Keratinocyte (primary cell): ENCODE measurements at regions not wholly inside any gene's neighbourhood (a gene's known extent, or its start where the extent isn't known, plus 50 kb on each side); places are given as distances from the start of the nearest gene placed in this dataset.

Experiments
- DNase-seq: peaks from one replicate; pipeline ENCODE4 v3.0.0-alpha.2; 2011; ENCODE audit warnings: low read depth, missing footprints, low spot score
- FAIRE-seq: peaks from 2 replicates; lab custom pipeline; 2011; peaks lifted over from hg19 to GRCh38; lab: Jason Lieb, UNC
- H2AFZ ChIP-seq: 2 replicates; pipeline ENCODE4 v1.6.0; 2012; ENCODE audit warnings: low read length, control low read depth, inconsistent platforms; ENCODE audit not compliant: control insufficient read depth
- H3K27ac ChIP-seq: 2 replicates; pipeline ENCODE4 v1.5.1; 2011; ENCODE audit warnings: low read length; ENCODE audit not compliant: control insufficient read depth, insufficient read depth
- H3K27me3 ChIP-seq: 3 replicates; pipeline ENCODE4 v1.6.0; 2011; ENCODE audit warnings: low read length; ENCODE audit not compliant: control insufficient read depth, insufficient read depth; ENCODE audit errors: extremely low read depth
- H3K36me3 ChIP-seq, 2 experiments: 2 replicates in 1 of 2; 3 replicates in 1 of 2; pipeline ENCODE4 v1.5.1; 2011; ENCODE audit warnings: low read length in 2 of 2, mild to moderate bottlenecking in 1 of 2; ENCODE audit not compliant: control insufficient read depth in 2 of 2, insufficient read depth in 2 of 2; ENCODE audit errors: extremely low read depth in 1 of 2
- H3K4me1 ChIP-seq: 3 replicates; pipeline ENCODE4 v1.5.1; 2011; ENCODE audit warnings: low read length; ENCODE audit not compliant: control insufficient read depth, insufficient read depth; ENCODE audit errors: extremely low read depth
- H3K4me2 ChIP-seq: 3 replicates; pipeline ENCODE4 v1.6.0; 2011; ENCODE audit warnings: low read depth, low read length; ENCODE audit not compliant: control insufficient read depth, insufficient read depth; ENCODE audit errors: extremely low read depth
- H3K4me3 ChIP-seq, 3 experiments: fragments of 200-600 bp in 1 of 3; sonication (generic) in 1 of 3; 2 replicates in 2 of 3; 3 replicates in 1 of 3; pipeline ENCODE4 v1.5.1; 2011 to 2016; ENCODE audit warnings: low read length in 3 of 3, mild to moderate bottlenecking in 3 of 3, control low read depth in 2 of 3, inconsistent platforms in 1 of 3, low read depth in 1 of 3, mixed read lengths in 1 of 3, mixed run types in 1 of 3, moderate library complexity in 1 of 3; ENCODE audit not compliant: control insufficient read depth in 2 of 3, insufficient read depth in 2 of 3; ENCODE audit errors: extremely low read depth in 1 of 3
- H3K79me2 ChIP-seq: 2 replicates; pipeline ENCODE4 v1.6.0; 2012; ENCODE audit warnings: low read length; ENCODE audit not compliant: control insufficient read depth, insufficient read depth
- H3K9ac ChIP-seq: 3 replicates; pipeline ENCODE4 v1.6.0; 2011; ENCODE audit warnings: low read length; ENCODE audit not compliant: control insufficient read depth, insufficient read depth; ENCODE audit errors: extremely low read depth
- H3K9me1 ChIP-seq: 3 replicates; pipeline ENCODE4 v1.6.0; 2011; ENCODE audit warnings: low read length; ENCODE audit not compliant: control insufficient read depth, insufficient read depth; ENCODE audit errors: extremely low read depth
- H3K9me3 ChIP-seq: 2 replicates; pipeline ENCODE4 v1.5.1; 2012; ENCODE audit warnings: low read depth, low read length; ENCODE audit not compliant: control insufficient read depth
- H4K20me1 ChIP-seq: 3 replicates; pipeline ENCODE4 v1.6.0; 2011; ENCODE audit warnings: low read length; ENCODE audit not compliant: control insufficient read depth, insufficient read depth; ENCODE audit errors: extremely low read depth
- EZH2 ChIP-seq: IDR thresholded peaks from one replicate; pipeline ENCODE4 v1.6.1; 2012; ENCODE audit warnings: inconsistent platforms, mild to moderate bottlenecking, low read length, moderate library complexity
- dilution Hi-C: fragments of 300-500 bp; cut with MboI; formaldehyde crosslinking; loops from one replicate; pipeline ENCODE4 v1.7.0; 2020; ENCODE audit warnings: low sequenced_read_pairs; ENCODE audit not compliant: extremely low pct_ligation_motif_present
- TF ChIP-seq, protein P1 (sequence below), 3 experiments: IDR thresholded peaks in 1 of 3; conservative IDR thresholded peaks in 1 of 3; optimal IDR thresholded peaks in 1 of 3; 2 replicates in 2 of 3; 3 replicates in 1 of 3; pipeline versions ENCODE3 to v1.5.1; 2011; ENCODE audit warnings: low read length in 3 of 3, mild to moderate bottlenecking in 3 of 3, moderate library complexity in 2 of 3, control low read depth in 1 of 3, inconsistent platforms in 1 of 3; ENCODE audit not compliant: insufficient read depth in 2 of 3; ENCODE audit errors: extremely low read depth in 1 of 3

DNA sequence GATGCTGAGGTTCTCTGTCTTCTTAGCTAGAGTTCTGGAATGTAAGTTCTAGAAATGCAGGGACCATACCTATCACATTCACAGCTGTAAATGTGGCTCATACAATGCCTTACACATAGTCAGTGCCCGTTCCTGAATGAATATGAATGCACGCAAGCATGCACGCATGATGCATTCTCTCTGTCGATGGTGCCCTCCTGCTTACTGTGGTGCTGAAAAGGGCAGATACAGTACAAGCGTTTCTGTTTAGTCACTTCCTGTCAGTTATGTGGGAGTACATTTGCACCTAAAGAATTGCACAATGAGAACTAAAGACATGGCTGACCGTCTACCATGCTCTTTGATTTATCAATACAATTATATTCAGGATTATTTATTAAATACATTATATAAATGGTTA is 152.2 kb upstream of the SOX4 start:
- H3K79me2 ChIP-seq = no peaks in the 10 kb centered on the region
- peak; percentile 23 for FAIRE-seq
- no peak overlapping the region for H3K4me2 ChIP-seq
- no peaks in the 10 kb centered on the region for H3K27me3 ChIP-seq
- H3K9me3 ChIP-seq = no peaks in the 10 kb centered on the region
- no peak overlapping the region for H3K4me3 ChIP-seq
- no peaks in the 10 kb centered on the region for H3K4me1 ChIP-seq
- no peak for DNase-seq
- no peak overlapping the region for H3K9ac ChIP-seq
- H3K27ac ChIP-seq = no peak overlapping the region
- no peak overlapping the region for H2AFZ ChIP-seq
- no peaks in the 10 kb centered on the region for H3K9me1 ChIP-seq
- TF ChIP-seq, protein P1, sequence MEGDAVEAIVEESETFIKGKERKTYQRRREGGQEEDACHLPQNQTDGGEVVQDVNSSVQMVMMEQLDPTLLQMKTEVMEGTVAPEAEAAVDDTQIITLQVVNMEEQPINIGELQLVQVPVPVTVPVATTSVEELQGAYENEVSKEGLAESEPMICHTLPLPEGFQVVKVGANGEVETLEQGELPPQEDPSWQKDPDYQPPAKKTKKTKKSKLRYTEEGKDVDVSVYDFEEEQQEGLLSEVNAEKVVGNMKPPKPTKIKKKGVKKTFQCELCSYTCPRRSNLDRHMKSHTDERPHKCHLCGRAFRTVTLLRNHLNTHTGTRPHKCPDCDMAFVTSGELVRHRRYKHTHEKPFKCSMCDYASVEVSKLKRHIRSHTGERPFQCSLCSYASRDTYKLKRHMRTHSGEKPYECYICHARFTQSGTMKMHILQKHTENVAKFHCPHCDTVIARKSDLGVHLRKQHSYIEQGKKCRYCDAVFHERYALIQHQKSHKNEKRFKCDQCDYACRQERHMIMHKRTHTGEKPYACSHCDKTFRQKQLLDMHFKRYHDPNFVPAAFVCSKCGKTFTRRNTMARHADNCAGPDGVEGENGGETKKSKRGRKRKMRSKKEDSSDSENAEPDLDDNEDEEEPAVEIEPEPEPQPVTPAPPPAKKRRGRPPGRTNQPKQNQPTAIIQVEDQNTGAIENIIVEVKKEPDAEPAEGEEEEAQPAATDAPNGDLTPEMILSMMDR (optimal IDR thresholded peaks at IDR 0.05 in 1 of 3, IDR thresholded peaks at IDR 0.05 in 1 of 3, conservative IDR thresholded peaks at IDR 0.05 in 1 of 3; ENCODE audit: extremely low read depth in 1 of 3, insufficient read depth in 2 of 3, low read length in 3 of 3) = no peak
- TF ChIP-seq EZH2 = no peak
- no peaks in the 10 kb centered on the region for H3K36me3 ChIP-seq
- no peaks in the 10 kb centered on the region for H4K20me1 ChIP-seq
- dilution Hi-C loops = no loop called here

DNA sequence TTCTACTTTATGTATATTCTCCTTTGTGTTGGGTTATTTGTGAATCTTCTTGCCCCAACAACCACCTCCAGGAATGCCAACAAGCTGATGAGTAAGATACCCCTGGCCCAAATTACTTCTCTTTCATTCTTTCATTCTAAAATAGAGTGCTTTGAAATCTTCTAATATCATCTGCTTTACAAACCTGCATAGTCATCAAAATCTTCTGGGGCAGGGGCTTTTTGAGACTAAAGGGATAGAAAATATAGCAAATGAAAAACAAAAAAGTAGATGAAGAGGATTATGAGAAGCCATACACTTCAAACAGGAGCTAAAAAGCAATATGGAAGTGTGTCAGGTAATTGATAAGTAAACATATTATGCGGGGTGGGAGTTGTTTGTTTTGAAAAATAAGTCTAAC is 150.7 kb upstream of the SOX4 start:
- no peak overlapping the region for H3K4me2 ChIP-seq
- dilution Hi-C loops = no loop called here
- H3K4me3 ChIP-seq = no peak overlapping the region
- no peaks in the 10 kb centered on the region for H3K9me3 ChIP-seq
- no peaks in the 10 kb centered on the region for H3K79me2 ChIP-seq
- no peak overlapping the region for H3K27ac ChIP-seq
- H3K9ac ChIP-seq = no peak overlapping the region
- no peaks in the 10 kb centered on the region for H3K4me1 ChIP-seq
- no peaks in the 10 kb centered on the region for H4K20me1 ChIP-seq
- no peak for DNase-seq
- H3K36me3 ChIP-seq = no peaks in the 10 kb centered on the region
- TF ChIP-seq EZH2 = no peak
- TF ChIP-seq, protein P1 (optimal IDR thresholded peaks at IDR 0.05 in 1 of 3, IDR thresholded peaks at IDR 0.05 in 1 of 3, conservative IDR thresholded peaks at IDR 0.05 in 1 of 3; ENCODE audit: extremely low read depth in 1 of 3, insufficient read depth in 2 of 3, low read length in 3 of 3) = no peak
- no peak for FAIRE-seq
- H3K27me3 ChIP-seq = no peaks in the 10 kb centered on the region
- H2AFZ ChIP-seq = no peak overlapping the region
- no peaks in the 10 kb centered on the region for H3K9me1 ChIP-seq
